Esophagus mucosa (tissue), 1 donor: ENCODE measurements at regions not wholly inside any gene's neighbourhood (a gene's known extent, or its start where the extent isn't known, plus 50 kb on each side); places are given as distances from the start of the nearest gene placed in this dataset.
"Not testable (repeated sequence)": the region's sequence is repeated elsewhere in the genome, so short reads cannot be mapped to it uniquely, and the experiment has no call there.

Experiments
- ATAC-seq: fragments of 200-7000 bp; cut with Tn5 transposase; one replicate; pipeline ENCODE4 v1.9.1; 2020
- donor health status: DM: yes; HTN: yes; CAD: no.

GRCh38 chr2:5022061-5022460 is 670.1 kb upstream of the SOX11 start:
- ATAC-seq, result no peak

GRCh38 chr2:5022708-5023635 is 669.2 kb upstream of the SOX11 start:
- ATAC-seq, result not testable (repeated sequence)

- no peak for ATAC-seq
These were observed 665.5 kb upstream of the SOX11 start for GRCh38 chr2:5026571-5027234.

- no peak for ATAC-seq
These were observed 657.1 kb upstream of the SOX11 start for GRCh38 chr2:5035057-5035488.

- no peak for ATAC-seq
These were observed 655.9 kb upstream of the SOX11 start for GRCh38 chr2:5036256-5036655.

GRCh38 chr2:5039241-5039975 is 652.8 kb upstream of the SOX11 start:
- ATAC-seq, result no peak

GRCh38 chr2:5040571-5040970 is 651.6 kb upstream of the SOX11 start:
- no peak for ATAC-seq

GRCh38 chr2:5041501-5041900 is 650.7 kb upstream of the SOX11 start:
- no peak for ATAC-seq

- no peak for ATAC-seq
These were observed 649.3 kb upstream of the SOX11 start for GRCh38 chr2:5042666-5043440.

- ATAC-seq, result no peak
These were observed 640.9 kb upstream of the SOX11 start for GRCh38 chr2:5051300-5051699.

GRCh38 chr2:5052905-5053304 is 639.3 kb upstream of the SOX11 start:
- no peak for ATAC-seq

- ATAC-seq, result no peak
These were observed 634.3 kb upstream of the SOX11 start for GRCh38 chr2:5057891-5058351.

- ATAC-seq, result no peak
These were observed 631.2 kb upstream of the SOX11 start for GRCh38 chr2:5060956-5061355.

GRCh38 chr2:5064687-5065086 is 627.5 kb upstream of the SOX11 start:
- ATAC-seq, result no peak

GRCh38 chr2:5067816-5068215 is 624.4 kb upstream of the SOX11 start:
- ATAC-seq, result no peak

GRCh38 chr2:5070257-5070656 is 621.9 kb upstream of the SOX11 start:
- no peak for ATAC-seq

- no peak for ATAC-seq
These were observed 617.5 kb upstream of the SOX11 start for GRCh38 chr2:5074733-5075132.

GRCh38 chr2:5076599-5076998 is 615.6 kb upstream of the SOX11 start:
- no peak for ATAC-seq

- no peak for ATAC-seq
These were observed 614.6 kb upstream of the SOX11 start for GRCh38 chr2:5077479-5078089.

- no peak for ATAC-seq
These were observed 608.8 kb upstream of the SOX11 start for GRCh38 chr2:5083402-5083801.

GRCh38 chr2:5089409-5089808 is 602.8 kb upstream of the SOX11 start:
- ATAC-seq, result no peak

GRCh38 chr2:5093056-5093455 is 599.1 kb upstream of the SOX11 start:
- no peak for ATAC-seq
